ENCODE measurements at regions not wholly inside any gene's neighbourhood (a gene's known extent, or its start where the extent isn't known, plus 50 kb on each side); places are given as distances from the start of the nearest gene placed in this dataset.

DNA sequence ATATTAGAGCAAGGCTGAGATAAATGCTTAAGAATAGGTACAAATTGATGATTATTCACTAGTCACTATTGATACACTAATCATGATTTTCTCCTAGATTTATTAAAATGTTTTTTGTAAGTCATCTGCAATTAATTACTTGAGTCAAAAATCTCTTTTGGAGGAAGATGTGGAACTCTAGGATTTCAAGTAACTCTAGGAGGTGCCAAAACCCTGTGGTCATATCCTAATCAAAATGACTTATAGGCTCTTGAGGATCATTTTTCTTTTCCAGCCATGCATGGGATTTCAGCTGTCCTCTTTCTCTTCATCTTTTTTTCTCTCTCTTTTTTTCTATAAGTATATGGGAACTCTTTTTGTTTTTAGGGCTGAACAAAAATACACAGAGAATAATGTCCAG, 141.8 kb upstream of the CD180 start:
- TF ChIP-seq, protein P1, sequence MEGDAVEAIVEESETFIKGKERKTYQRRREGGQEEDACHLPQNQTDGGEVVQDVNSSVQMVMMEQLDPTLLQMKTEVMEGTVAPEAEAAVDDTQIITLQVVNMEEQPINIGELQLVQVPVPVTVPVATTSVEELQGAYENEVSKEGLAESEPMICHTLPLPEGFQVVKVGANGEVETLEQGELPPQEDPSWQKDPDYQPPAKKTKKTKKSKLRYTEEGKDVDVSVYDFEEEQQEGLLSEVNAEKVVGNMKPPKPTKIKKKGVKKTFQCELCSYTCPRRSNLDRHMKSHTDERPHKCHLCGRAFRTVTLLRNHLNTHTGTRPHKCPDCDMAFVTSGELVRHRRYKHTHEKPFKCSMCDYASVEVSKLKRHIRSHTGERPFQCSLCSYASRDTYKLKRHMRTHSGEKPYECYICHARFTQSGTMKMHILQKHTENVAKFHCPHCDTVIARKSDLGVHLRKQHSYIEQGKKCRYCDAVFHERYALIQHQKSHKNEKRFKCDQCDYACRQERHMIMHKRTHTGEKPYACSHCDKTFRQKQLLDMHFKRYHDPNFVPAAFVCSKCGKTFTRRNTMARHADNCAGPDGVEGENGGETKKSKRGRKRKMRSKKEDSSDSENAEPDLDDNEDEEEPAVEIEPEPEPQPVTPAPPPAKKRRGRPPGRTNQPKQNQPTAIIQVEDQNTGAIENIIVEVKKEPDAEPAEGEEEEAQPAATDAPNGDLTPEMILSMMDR (IDR thresholded peaks at IDR 0.05) = no peak
- TF ChIP-seq POLR2A (IDR thresholded peaks at IDR 0.05) = no peak

All from Peyer's patch (tissue), 4 donors.